ENCODE measurements at regions not wholly inside any gene's neighbourhood (a gene's known extent, or its start where the extent isn't known, plus 50 kb on each side); places are given as distances from the start of the nearest gene placed in this dataset.
A peak's percentile ranks its signal among the peaks of the same experiment; 100 is the strongest.
"Not testable (repeated sequence)": the region's sequence is repeated elsewhere in the genome, so short reads cannot be mapped to it uniquely, and the experiment has no call there.

GRCh38 chr6:4666886-4667513 lies 109.2 kb upstream of the CDYL start:
- no peaks in the 10 kb centered on the region for H3K27me3 ChIP-seq (ENCODE audit: control insufficient read depth in 1 of 2, insufficient read depth in 2 of 2, low read length in 2 of 2)
- no peaks in the 10 kb centered on the region for H3K36me3 ChIP-seq (ENCODE audit: control insufficient read depth in 2 of 2, insufficient read depth in 2 of 2, low read length in 2 of 2)
- H3K9me3 ChIP-seq (ENCODE audit: control insufficient read depth in 2 of 2, low read length in 2 of 2) = no peaks in the 10 kb centered on the region

GRCh38 chr6:4665489-4666417 lies 110.5 kb upstream of the CDYL start:
- Histone ChIP-seq H3K36me3 (ENCODE audit: control insufficient read depth in 2 of 2, insufficient read depth in 2 of 2, low read length in 2 of 2) (no peaks in the 10 kb centered on the region), H3K27me3 (ENCODE audit: control insufficient read depth in 1 of 2, insufficient read depth in 2 of 2, low read length in 2 of 2) (no peaks in the 10 kb centered on the region), H3K9ac (ENCODE audit: low read length in 2 of 2) (no peak overlapping the region), H3K4me3 (ENCODE audit: low read length in 2 of 2) (no peak overlapping the region), H3K9me3 (ENCODE audit: control insufficient read depth in 2 of 2, low read length in 2 of 2) (no peaks in the 10 kb centered on the region), H3K4me1 (ENCODE audit: control insufficient read depth, insufficient read depth, low read length) (peaks cover 30% of the 10 kb centered on the region), H3K27ac (ENCODE audit: low read length) (no peak overlapping the region)

More at GRCh38 chr6:4666886-4667513, 109.2 kb upstream of the CDYL start:
- peaks cover 20% of the 10 kb centered on the region for H3K4me1 ChIP-seq (ENCODE audit: control insufficient read depth, insufficient read depth, low read length)
- H3K4me3 ChIP-seq (ENCODE audit: low read length in 2 of 2) = no peak overlapping the region
- H3K9ac ChIP-seq (ENCODE audit: low read length in 2 of 2) = no peak overlapping the region
- no peak overlapping the region for H3K27ac ChIP-seq (ENCODE audit: low read length)

- Histone ChIP-seq H3K36me3 (ENCODE audit: control insufficient read depth in 2 of 2, insufficient read depth in 2 of 2, low read length in 2 of 2) (no peaks in the 10 kb centered on the region), H3K27ac (ENCODE audit: low read length) (no peak overlapping the region), H3K9ac (ENCODE audit: low read length in 2 of 2) (no peak overlapping the region), H3K9me3 (ENCODE audit: control insufficient read depth in 2 of 2, low read length in 2 of 2) (no peaks in the 10 kb centered on the region), H3K27me3 (ENCODE audit: control insufficient read depth in 1 of 2, insufficient read depth in 2 of 2, low read length in 2 of 2) (no peaks in the 10 kb centered on the region), H3K4me1 (ENCODE audit: control insufficient read depth, insufficient read depth, low read length) (peaks cover 35% of the 10 kb centered on the region), H3K4me3 (ENCODE audit: low read length in 2 of 2) (no peak overlapping the region)
Observed at GRCh38 chr6:4664911-4665310, 111.3 kb upstream of the CDYL start.

GRCh38 chr6:4664117-4664626 lies 112.0 kb upstream of the CDYL start:
- no peaks in the 10 kb centered on the region for H3K9me3 ChIP-seq (ENCODE audit: control insufficient read depth in 2 of 2, low read length in 2 of 2)
- no peak overlapping the region for H3K9ac ChIP-seq (ENCODE audit: low read length in 2 of 2)
- no peaks in the 10 kb centered on the region for H3K36me3 ChIP-seq (ENCODE audit: control insufficient read depth in 2 of 2, insufficient read depth in 2 of 2, low read length in 2 of 2)
- no peak overlapping the region for H3K27ac ChIP-seq (ENCODE audit: low read length)
- H3K4me3 ChIP-seq (ENCODE audit: low read length in 2 of 2) = no peak overlapping the region
- H3K4me1 ChIP-seq (ENCODE audit: control insufficient read depth, insufficient read depth, low read length) = peaks cover 35% of the 10 kb centered on the region
- no peaks in the 10 kb centered on the region for H3K27me3 ChIP-seq (ENCODE audit: control insufficient read depth in 1 of 2, insufficient read depth in 2 of 2, low read length in 2 of 2)

- H3K9ac ChIP-seq (ENCODE audit: low read length in 2 of 2) = no peak overlapping the region
- H3K27ac ChIP-seq (ENCODE audit: low read length) = no peak overlapping the region
- no peaks in the 10 kb centered on the region for H3K9me3 ChIP-seq (ENCODE audit: control insufficient read depth in 2 of 2, low read length in 2 of 2)
Observed at GRCh38 chr6:4662886-4663285, 113.3 kb upstream of the CDYL start.

GRCh38 chr6:4661391-4661790 lies 114.8 kb upstream of the CDYL start:
- Histone ChIP-seq H3K9ac (ENCODE audit: low read length in 2 of 2) (no peak overlapping the region), H3K27me3 (ENCODE audit: control insufficient read depth in 1 of 2, insufficient read depth in 2 of 2, low read length in 2 of 2) (no peaks in the 10 kb centered on the region), H3K36me3 (ENCODE audit: control insufficient read depth in 2 of 2, insufficient read depth in 2 of 2, low read length in 2 of 2) (no peaks in the 10 kb centered on the region), H3K27ac (ENCODE audit: low read length) (no peak overlapping the region), H3K4me3 (ENCODE audit: low read length in 2 of 2) (no peak overlapping the region), H3K4me1 (ENCODE audit: control insufficient read depth, insufficient read depth, low read length) (peaks cover 35% of the 10 kb centered on the region), H3K9me3 (ENCODE audit: control insufficient read depth in 2 of 2, low read length in 2 of 2) (no peaks in the 10 kb centered on the region)

More at GRCh38 chr6:4662886-4663285, 113.3 kb upstream of the CDYL start:
- Histone ChIP-seq H3K36me3 (ENCODE audit: control insufficient read depth in 2 of 2, insufficient read depth in 2 of 2, low read length in 2 of 2) (no peaks in the 10 kb centered on the region), H3K4me3 (ENCODE audit: low read length in 2 of 2) (no peak overlapping the region), H3K27me3 (ENCODE audit: control insufficient read depth in 1 of 2, insufficient read depth in 2 of 2, low read length in 2 of 2) (no peaks in the 10 kb centered on the region), H3K4me1 (ENCODE audit: control insufficient read depth, insufficient read depth, low read length) (peaks cover 35% of the 10 kb centered on the region)

- Histone ChIP-seq H3K27me3 (ENCODE audit: control insufficient read depth in 1 of 2, insufficient read depth in 2 of 2, low read length in 2 of 2) (no peaks in the 10 kb centered on the region), H3K9ac (ENCODE audit: low read length in 2 of 2) (no peak overlapping the region), H3K4me1 (ENCODE audit: control insufficient read depth, insufficient read depth, low read length) (peaks cover 35% of the 10 kb centered on the region), H3K36me3 (ENCODE audit: control insufficient read depth in 2 of 2, insufficient read depth in 2 of 2, low read length in 2 of 2) (no peaks in the 10 kb centered on the region), H3K27ac (ENCODE audit: low read length) (no peak overlapping the region), H3K9me3 (ENCODE audit: control insufficient read depth in 2 of 2, low read length in 2 of 2) (no peaks in the 10 kb centered on the region), H3K4me3 (ENCODE audit: low read length in 2 of 2) (peak overlapping the region in 1 of 2 donors; percentile 49)
Observed at GRCh38 chr6:4660377-4661321, 115.6 kb upstream of the CDYL start.

- not testable (repeated sequence) for H3K9ac ChIP-seq (ENCODE audit: low read length in 2 of 2); H3K9me3 ChIP-seq (ENCODE audit: control insufficient read depth in 2 of 2, low read length in 2 of 2); H3K27me3 ChIP-seq (ENCODE audit: control insufficient read depth in 1 of 2, insufficient read depth in 2 of 2, low read length in 2 of 2); H3K36me3 ChIP-seq (ENCODE audit: control insufficient read depth in 2 of 2, insufficient read depth in 2 of 2, low read length in 2 of 2); H3K4me3 ChIP-seq (ENCODE audit: low read length in 2 of 2); H3K27ac ChIP-seq (ENCODE audit: low read length)
- H3K4me1 ChIP-seq (ENCODE audit: control insufficient read depth, insufficient read depth, low read length) = peaks cover 35% of the 10 kb centered on the region
Observed at GRCh38 chr6:4659719-4660118, 116.5 kb upstream of the CDYL start.

- no peaks in the 10 kb centered on the region for H3K27me3 ChIP-seq (ENCODE audit: control insufficient read depth in 1 of 2, insufficient read depth in 2 of 2, low read length in 2 of 2)
- H3K9me3 ChIP-seq (ENCODE audit: control insufficient read depth in 2 of 2, low read length in 2 of 2) = no peaks in the 10 kb centered on the region
- no peak overlapping the region for H3K9ac ChIP-seq (ENCODE audit: low read length in 2 of 2)
Observed at GRCh38 chr6:4658486-4658885, 117.7 kb upstream of the CDYL start.

GRCh38 chr6:4656106-4656505 lies 120.1 kb upstream of the CDYL start:
- Histone ChIP-seq H3K27me3 (ENCODE audit: control insufficient read depth in 1 of 2, insufficient read depth in 2 of 2, low read length in 2 of 2) (no peaks in the 10 kb centered on the region), H3K4me1 (ENCODE audit: control insufficient read depth, insufficient read depth, low read length) (peaks cover 9% of the 10 kb centered on the region), H3K4me3 (ENCODE audit: low read length in 2 of 2) (no peak overlapping the region), H3K9me3 (ENCODE audit: control insufficient read depth in 2 of 2, low read length in 2 of 2) (no peaks in the 10 kb centered on the region), H3K36me3 (ENCODE audit: control insufficient read depth in 2 of 2, insufficient read depth in 2 of 2, low read length in 2 of 2) (no peaks in the 10 kb centered on the region), H3K9ac (ENCODE audit: low read length in 2 of 2) (no peak overlapping the region), H3K27ac (ENCODE audit: low read length) (no peak overlapping the region)

More at GRCh38 chr6:4658486-4658885, 117.7 kb upstream of the CDYL start:
- Histone ChIP-seq H3K4me1 (ENCODE audit: control insufficient read depth, insufficient read depth, low read length) (peaks cover 24% of the 10 kb centered on the region), H3K4me3 (ENCODE audit: low read length in 2 of 2) (no peak overlapping the region), H3K27ac (ENCODE audit: low read length) (no peak overlapping the region), H3K36me3 (ENCODE audit: control insufficient read depth in 2 of 2, insufficient read depth in 2 of 2, low read length in 2 of 2) (no peaks in the 10 kb centered on the region)
